ENCODE measurements at regions not wholly inside any gene's neighbourhood (a gene's known extent, or its start where the extent isn't known, plus 50 kb on each side); places are given as distances from the start of the nearest gene placed in this dataset.

DNA sequence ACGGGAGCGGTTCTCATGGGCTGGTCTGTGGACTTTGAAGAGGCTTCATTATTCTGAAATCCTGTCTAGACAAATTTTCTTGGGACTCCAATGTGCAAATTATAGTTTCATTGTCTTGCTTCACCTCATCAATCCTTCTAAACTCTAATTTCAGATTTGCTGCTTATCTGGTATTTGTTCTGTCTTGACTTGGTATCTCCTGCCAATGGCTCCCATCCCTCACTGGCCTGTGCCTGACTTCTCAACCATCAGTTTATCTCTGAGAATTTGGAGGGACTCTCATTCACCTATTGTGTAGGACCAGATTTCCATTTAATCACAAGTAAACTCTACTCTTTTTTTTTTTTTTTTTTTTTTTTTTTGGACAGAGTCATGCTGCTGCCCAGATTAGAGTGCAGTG lies 960.2 kb upstream of the NR2F2 start:
- H3K27me3 Mint-ChIP-seq (ENCODE audit: unreplicated experiment), result no peaks in the 10 kb centered on the region
- H3K27ac Mint-ChIP-seq (ENCODE audit: unreplicated experiment), result no peak overlapping the region
- H3K36me3 Mint-ChIP-seq (ENCODE audit: unreplicated experiment), result no peaks in the 10 kb centered on the region
- no peak for TF ChIP-seq CTCF (IDR thresholded peaks at IDR 0.05; ENCODE audit: partially characterized antibody, unreplicated experiment)
- no peak overlapping the region for H3K4me3 Mint-ChIP-seq (ENCODE audit: unreplicated experiment)
- H3K4me1 Mint-ChIP-seq (ENCODE audit: low read depth, unreplicated experiment), result no peaks in the 10 kb centered on the region
- no peak for DNase-seq
- no peaks in the 10 kb centered on the region for H3K9me3 Mint-ChIP-seq (ENCODE audit: unreplicated experiment)

DNA sequence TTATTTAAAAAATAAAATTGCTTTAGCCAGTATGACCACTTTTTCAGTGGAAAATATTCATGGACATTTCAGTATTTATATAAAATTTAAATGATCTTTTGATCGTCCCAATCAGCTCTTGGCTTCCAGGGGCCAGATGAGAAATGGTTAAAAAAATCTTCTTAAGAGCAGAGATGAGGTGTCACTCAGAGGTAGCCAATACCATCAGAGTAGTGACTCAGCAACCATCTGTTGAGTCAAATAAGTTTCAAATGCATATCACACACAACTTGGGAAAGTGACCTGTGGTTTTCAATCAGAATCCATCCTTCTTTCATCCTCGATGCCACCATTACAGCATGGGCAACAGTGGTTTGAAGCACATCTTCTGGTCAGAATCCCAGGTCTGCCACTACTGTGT lies 958.8 kb upstream of the NR2F2 start:
- no peak for DNase-seq
- TF ChIP-seq CTCF (IDR thresholded peaks at IDR 0.05; ENCODE audit: partially characterized antibody, unreplicated experiment), result no peak
- H3K4me3 Mint-ChIP-seq (ENCODE audit: unreplicated experiment), result no peak overlapping the region
- no peaks in the 10 kb centered on the region for H3K4me1 Mint-ChIP-seq (ENCODE audit: low read depth, unreplicated experiment)
- no peaks in the 10 kb centered on the region for H3K27me3 Mint-ChIP-seq (ENCODE audit: unreplicated experiment)
- H3K36me3 Mint-ChIP-seq (ENCODE audit: unreplicated experiment), result no peaks in the 10 kb centered on the region
- H3K27ac Mint-ChIP-seq (ENCODE audit: unreplicated experiment), result no peak overlapping the region
- H3K9me3 Mint-ChIP-seq (ENCODE audit: unreplicated experiment), result no peaks in the 10 kb centered on the region

- no peak for TF ChIP-seq CTCF (IDR thresholded peaks at IDR 0.05; ENCODE audit: partially characterized antibody, unreplicated experiment)
- H3K27me3 Mint-ChIP-seq (ENCODE audit: unreplicated experiment), result no peaks in the 10 kb centered on the region
- no peaks in the 10 kb centered on the region for H3K9me3 Mint-ChIP-seq (ENCODE audit: unreplicated experiment)
- no peak overlapping the region for H3K27ac Mint-ChIP-seq (ENCODE audit: unreplicated experiment)
- H3K4me3 Mint-ChIP-seq (ENCODE audit: unreplicated experiment), result no peak overlapping the region
- no peaks in the 10 kb centered on the region for H3K36me3 Mint-ChIP-seq (ENCODE audit: unreplicated experiment)
- no peaks in the 10 kb centered on the region for H3K4me1 Mint-ChIP-seq (ENCODE audit: low read depth, unreplicated experiment)
- no peak for DNase-seq
Measured at GRCh38 chr15:95375281-95375680, 955.2 kb upstream of the NR2F2 start.

DNA sequence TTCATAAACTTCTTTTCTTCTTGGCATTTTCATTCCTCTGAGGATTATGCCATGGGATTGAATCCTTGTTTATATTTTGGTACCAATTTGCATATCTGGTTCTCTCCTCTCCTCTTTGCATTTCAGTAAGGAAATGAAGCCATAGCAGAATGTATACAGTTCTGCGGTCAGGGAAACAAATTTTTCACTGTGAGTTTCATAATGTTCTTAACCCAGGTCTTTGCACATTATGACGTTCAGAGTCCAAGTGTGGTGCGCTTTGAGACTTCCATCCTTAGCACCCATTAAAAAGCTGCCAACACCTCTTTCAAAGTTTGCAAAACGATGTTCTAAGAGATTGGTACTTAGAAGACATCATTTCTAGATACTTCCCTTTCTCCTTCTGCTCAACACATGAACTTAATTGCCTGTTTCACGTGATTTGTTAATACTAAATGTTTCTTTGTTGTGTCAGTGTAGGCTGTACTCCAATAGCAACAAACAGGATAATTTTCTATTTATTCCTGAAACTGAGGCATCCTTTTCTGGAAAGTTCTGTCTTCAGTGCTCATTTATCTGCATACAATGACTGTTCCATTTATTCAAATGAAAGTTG lies 953.1 kb upstream of the NR2F2 start:
- H3K36me3 Mint-ChIP-seq (ENCODE audit: unreplicated experiment), result no peaks in the 10 kb centered on the region
- no peaks in the 10 kb centered on the region for H3K9me3 Mint-ChIP-seq (ENCODE audit: unreplicated experiment)
- no peak for DNase-seq
- no peak for TF ChIP-seq CTCF (IDR thresholded peaks at IDR 0.05; ENCODE audit: partially characterized antibody, unreplicated experiment)
- H3K27me3 Mint-ChIP-seq (ENCODE audit: unreplicated experiment), result no peaks in the 10 kb centered on the region
- no peaks in the 10 kb centered on the region for H3K4me1 Mint-ChIP-seq (ENCODE audit: low read depth, unreplicated experiment)
- no peak overlapping the region for H3K27ac Mint-ChIP-seq (ENCODE audit: unreplicated experiment)
- no peak overlapping the region for H3K4me3 Mint-ChIP-seq (ENCODE audit: unreplicated experiment)

GRCh38 chr15:95394186-95395067 lies 936.1 kb upstream of the NR2F2 start:
- H3K4me3 Mint-ChIP-seq (ENCODE audit: unreplicated experiment), result no peak overlapping the region
- H3K9me3 Mint-ChIP-seq (ENCODE audit: unreplicated experiment), result peaks cover 2% of the 10 kb centered on the region
- no peak for DNase-seq
- no peak for TF ChIP-seq CTCF (IDR thresholded peaks at IDR 0.05; ENCODE audit: partially characterized antibody, unreplicated experiment)
- no peaks in the 10 kb centered on the region for H3K4me1 Mint-ChIP-seq (ENCODE audit: low read depth, unreplicated experiment)
- H3K27ac Mint-ChIP-seq (ENCODE audit: unreplicated experiment), result no peak overlapping the region
- no peaks in the 10 kb centered on the region for H3K36me3 Mint-ChIP-seq (ENCODE audit: unreplicated experiment)
- H3K27me3 Mint-ChIP-seq (ENCODE audit: unreplicated experiment), result no peaks in the 10 kb centered on the region

Data from glutamatergic neuron (in vitro differentiated cells).